Peyer's patch (tissue), 4 donors: ENCODE measurements at regions not wholly inside any gene's neighbourhood (a gene's known extent, or its start where the extent isn't known, plus 50 kb on each side); places are given as distances from the start of the nearest gene placed in this dataset.

Source experiments
- DNase-seq, 3 donors: peaks; one replicate each; pipeline ENCODE4 v3.0.0-alpha.2; 2017 to 2019
- H3K27ac ChIP-seq, 4 donors: fragments of 200-600 bp; sonication (generic); one replicate each; pipeline ENCODE4 v1.5.1; 2016 to 2019
- H3K27me3 ChIP-seq, 2 donors: fragments of 200-600 bp; sonication (generic); one replicate each; pipeline ENCODE4 v1.5.1; 2019
- H3K36me3 ChIP-seq, 3 donors: fragments of 200-600 bp; sonication (generic); one replicate each; pipeline ENCODE4 v1.5.1; 2016 to 2019
- H3K4me1 ChIP-seq, 4 donors: fragments of 200-600 bp; sonication (generic); one replicate each; pipeline ENCODE4 v1.5.1; 2016 to 2019
- H3K4me3 ChIP-seq, 4 donors: fragments of 200-600 bp; sonication (generic); 1 replicate in 3 of 4; 2 replicates in 1 of 4; pipeline ENCODE4 v1.5.1; 2016 to 2019; ENCODE audit warnings: mild to moderate bottlenecking in 1 of 4
- H3K9me3 ChIP-seq, 4 donors: fragments of 200-600 bp; sonication (generic); one replicate each; pipeline ENCODE4 v1.5.1; 2016 to 2019; ENCODE audit warnings: mild to moderate bottlenecking in 1 of 4
- POLR2A ChIP-seq, 2 donors: fragments of 450-650 bp; IDR thresholded peaks; one replicate each; pipeline ENCODE4 v1.5.1; 2017; ENCODE audit warnings: antibody characterized with exemption in 2 of 2, mild to moderate bottlenecking in 2 of 2, moderate library complexity in 2 of 2
- TF ChIP-seq, protein P1 (sequence below), 6 experiments: fragments of 450-650 bp in 4 of 6; fragments of 200-600 bp in 2 of 6; sonication (generic) in 1 of 6; IDR thresholded peaks; one replicate each; pipeline ENCODE4 v1.5.1; 2017 to 2019; ENCODE audit warnings: antibody characterized with exemption in 6 of 6, mild to moderate bottlenecking in 3 of 6, moderate library complexity in 1 of 6

DNA sequence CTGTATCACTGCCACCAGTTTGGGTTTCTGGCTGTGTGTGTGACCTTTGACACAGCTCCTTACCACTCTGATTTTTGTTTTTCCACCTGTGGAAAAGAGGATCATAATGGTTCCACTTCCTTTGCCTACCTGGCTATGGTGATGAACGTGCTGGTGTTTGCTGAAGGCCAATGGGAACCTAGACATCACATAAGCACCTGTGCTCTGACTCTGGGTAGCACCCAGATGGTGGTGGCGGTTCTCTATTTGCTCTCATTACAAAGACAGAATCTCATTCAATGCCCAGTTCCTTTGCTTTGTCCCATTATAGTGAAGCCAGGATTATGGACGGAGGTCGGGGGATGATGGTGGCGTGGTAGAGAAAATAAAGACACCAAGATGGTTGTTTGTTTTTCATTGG is 121.2 kb upstream of the GATA6 start:
- no peak for DNase-seq
- Histone ChIP-seq H3K36me3 (no peaks in the 10 kb centered on the region), H3K4me1 (peaks cover 0 to 25% (median 0%) of the 10 kb centered on the region in 4 donors), H3K27me3 (no peaks in the 10 kb centered on the region), H3K27ac (no peak overlapping the region), H3K9me3 (no peaks in the 10 kb centered on the region), H3K4me3 (no peak overlapping the region)
- TF ChIP-seq POLR2A (IDR thresholded peaks at IDR 0.05), result no peak
- TF ChIP-seq, protein P1, sequence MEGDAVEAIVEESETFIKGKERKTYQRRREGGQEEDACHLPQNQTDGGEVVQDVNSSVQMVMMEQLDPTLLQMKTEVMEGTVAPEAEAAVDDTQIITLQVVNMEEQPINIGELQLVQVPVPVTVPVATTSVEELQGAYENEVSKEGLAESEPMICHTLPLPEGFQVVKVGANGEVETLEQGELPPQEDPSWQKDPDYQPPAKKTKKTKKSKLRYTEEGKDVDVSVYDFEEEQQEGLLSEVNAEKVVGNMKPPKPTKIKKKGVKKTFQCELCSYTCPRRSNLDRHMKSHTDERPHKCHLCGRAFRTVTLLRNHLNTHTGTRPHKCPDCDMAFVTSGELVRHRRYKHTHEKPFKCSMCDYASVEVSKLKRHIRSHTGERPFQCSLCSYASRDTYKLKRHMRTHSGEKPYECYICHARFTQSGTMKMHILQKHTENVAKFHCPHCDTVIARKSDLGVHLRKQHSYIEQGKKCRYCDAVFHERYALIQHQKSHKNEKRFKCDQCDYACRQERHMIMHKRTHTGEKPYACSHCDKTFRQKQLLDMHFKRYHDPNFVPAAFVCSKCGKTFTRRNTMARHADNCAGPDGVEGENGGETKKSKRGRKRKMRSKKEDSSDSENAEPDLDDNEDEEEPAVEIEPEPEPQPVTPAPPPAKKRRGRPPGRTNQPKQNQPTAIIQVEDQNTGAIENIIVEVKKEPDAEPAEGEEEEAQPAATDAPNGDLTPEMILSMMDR (IDR thresholded peaks at IDR 0.05), result no peak

- Histone ChIP-seq H3K27ac (no peak overlapping the region), H3K4me3 (no peak overlapping the region), H3K27me3 (no peaks in the 10 kb centered on the region), H3K4me1 (peaks cover 0 to 17% (median 0%) of the 10 kb centered on the region in 4 donors), H3K36me3 (no peaks in the 10 kb centered on the region), H3K9me3 (no peaks in the 10 kb centered on the region)
- DNase-seq, result no peak
- TF ChIP-seq, protein P1 (IDR thresholded peaks at IDR 0.05), result no peak
- no peak for TF ChIP-seq POLR2A (IDR thresholded peaks at IDR 0.05)
Observed at GRCh38 chr18:22048932-22049615, 120.3 kb upstream of the GATA6 start.

GRCh38 chr18:22052405-22053105 is 116.8 kb upstream of the GATA6 start:
- H3K27ac ChIP-seq, result no peak overlapping the region
- TF ChIP-seq, protein P1 (IDR thresholded peaks at IDR 0.05), result peak in 1 of 6 experiments; percentile 2
- no peak for TF ChIP-seq POLR2A (IDR thresholded peaks at IDR 0.05)
- peak in 1 of 3 donors; percentile 47 for DNase-seq

GRCh38 chr18:22055466-22056238 is 113.7 kb upstream of the GATA6 start:
- no peak for DNase-seq
- Histone ChIP-seq H3K4me1 (peaks cover 0 to 4% (median 0%) of the 10 kb centered on the region in 4 donors), H3K27ac (no peak overlapping the region), H3K9me3 (no peaks in the 10 kb centered on the region), H3K4me3 (no peak overlapping the region), H3K36me3 (no peaks in the 10 kb centered on the region), H3K27me3 (no peaks in the 10 kb centered on the region)
- TF ChIP-seq, protein P1 (IDR thresholded peaks at IDR 0.05), result no peak
- no peak for TF ChIP-seq POLR2A (IDR thresholded peaks at IDR 0.05)

More at GRCh38 chr18:22052405-22053105, 116.8 kb upstream of the GATA6 start:
- no peaks in the 10 kb centered on the region for H3K27me3 ChIP-seq
- no peak overlapping the region for H3K4me3 ChIP-seq
- H3K36me3 ChIP-seq, result no peaks in the 10 kb centered on the region
- H3K4me1 ChIP-seq, result peaks cover 0 to 4% (median 0%) of the 10 kb centered on the region in 4 donors
- H3K9me3 ChIP-seq, result no peaks in the 10 kb centered on the region

- Histone ChIP-seq H3K4me1 (peaks cover 0 to 4% (median 0%) of the 10 kb centered on the region in 4 donors), H3K4me3 (no peak overlapping the region), H3K27me3 (no peaks in the 10 kb centered on the region), H3K27ac (peak overlapping the region in 1 of 4 donors; percentile 16), H3K36me3 (no peaks in the 10 kb centered on the region), H3K9me3 (no peaks in the 10 kb centered on the region)
- no peak for DNase-seq
- TF ChIP-seq POLR2A (IDR thresholded peaks at IDR 0.05), result no peak
- TF ChIP-seq, protein P1 (IDR thresholded peaks at IDR 0.05), result no peak
Observed at GRCh38 chr18:22056950-22057349, 112.4 kb upstream of the GATA6 start.
